Uterus (tissue), 2 donors: ENCODE measurements at regions not wholly inside any gene's neighbourhood (a gene's known extent, or its start where the extent isn't known, plus 50 kb on each side); places are given as distances from the start of the nearest gene placed in this dataset.

Source experiments
- POLR2A ChIP-seq, 2 donors: fragments of 450-650 bp; IDR thresholded peaks; one replicate each; pipeline ENCODE4 v1.6.1; 2016; ENCODE audit warnings: antibody characterized with exemption in 2 of 2, mild to moderate bottlenecking in 1 of 2, moderate library complexity in 1 of 2
- TF ChIP-seq, protein P1 (sequence below), 4 experiments: fragments of 200-600 bp in 2 of 4; fragments of 450-650 bp in 2 of 4; sonication (generic) in 2 of 4; IDR thresholded peaks; one replicate each; pipeline ENCODE4 v1.5.1; 2016 to 2019; ENCODE audit warnings: antibody characterized with exemption in 4 of 4, mild to moderate bottlenecking in 2 of 4, moderate library complexity in 1 of 4

DNA sequence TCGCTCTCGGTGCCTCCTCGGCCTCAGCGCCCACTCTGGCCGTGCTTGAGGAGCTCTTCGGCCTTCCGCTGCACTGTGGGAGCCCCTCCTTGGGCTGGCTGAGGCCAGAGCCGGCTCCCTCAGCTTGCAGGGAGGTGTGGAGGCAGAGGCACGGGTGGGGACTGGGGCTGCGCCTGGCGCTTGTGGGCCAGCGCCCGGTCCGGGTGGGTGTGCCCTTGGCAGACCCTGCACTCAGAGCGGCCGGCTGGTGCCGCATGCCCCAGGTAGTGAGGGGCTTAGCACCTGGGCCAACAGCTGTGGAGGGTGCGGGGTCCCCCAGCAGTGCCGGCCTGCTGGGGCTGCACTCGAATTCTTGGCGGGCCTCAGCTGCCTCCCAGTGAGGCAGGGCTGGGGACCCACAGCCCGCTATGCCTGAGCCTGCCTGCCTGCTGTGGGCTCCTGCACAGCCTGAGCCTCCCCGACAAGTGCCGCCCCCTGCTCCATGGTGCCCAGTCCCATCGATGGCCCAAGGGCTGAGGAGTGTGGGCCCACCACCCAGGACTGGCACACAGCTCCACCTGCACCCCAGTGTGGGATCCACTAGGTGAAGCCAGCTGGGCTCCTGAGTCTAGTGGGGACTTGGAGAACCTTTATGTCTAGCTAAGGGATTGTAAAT is 2085.2 kb upstream of the ACO1 start:
- TF ChIP-seq, protein P1, sequence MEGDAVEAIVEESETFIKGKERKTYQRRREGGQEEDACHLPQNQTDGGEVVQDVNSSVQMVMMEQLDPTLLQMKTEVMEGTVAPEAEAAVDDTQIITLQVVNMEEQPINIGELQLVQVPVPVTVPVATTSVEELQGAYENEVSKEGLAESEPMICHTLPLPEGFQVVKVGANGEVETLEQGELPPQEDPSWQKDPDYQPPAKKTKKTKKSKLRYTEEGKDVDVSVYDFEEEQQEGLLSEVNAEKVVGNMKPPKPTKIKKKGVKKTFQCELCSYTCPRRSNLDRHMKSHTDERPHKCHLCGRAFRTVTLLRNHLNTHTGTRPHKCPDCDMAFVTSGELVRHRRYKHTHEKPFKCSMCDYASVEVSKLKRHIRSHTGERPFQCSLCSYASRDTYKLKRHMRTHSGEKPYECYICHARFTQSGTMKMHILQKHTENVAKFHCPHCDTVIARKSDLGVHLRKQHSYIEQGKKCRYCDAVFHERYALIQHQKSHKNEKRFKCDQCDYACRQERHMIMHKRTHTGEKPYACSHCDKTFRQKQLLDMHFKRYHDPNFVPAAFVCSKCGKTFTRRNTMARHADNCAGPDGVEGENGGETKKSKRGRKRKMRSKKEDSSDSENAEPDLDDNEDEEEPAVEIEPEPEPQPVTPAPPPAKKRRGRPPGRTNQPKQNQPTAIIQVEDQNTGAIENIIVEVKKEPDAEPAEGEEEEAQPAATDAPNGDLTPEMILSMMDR (IDR thresholded peaks at IDR 0.05) = no peak
- TF ChIP-seq POLR2A (IDR thresholded peaks at IDR 0.05) = no peak
